PC-9 (cell line): ENCODE measurements at regions not wholly inside any gene's neighbourhood (a gene's known extent, or its start where the extent isn't known, plus 50 kb on each side); places are given as distances from the start of the nearest gene placed in this dataset.

ENCODE experiments used
- CTCF ChIP-seq: fragments of 200-600 bp; sonication (generic); conservative IDR thresholded peaks from 2 replicates; pipeline ENCODE4 v1.6.1; 2017; ENCODE audit warnings: mixed run types, antibody characterized with exemption, mild to moderate bottlenecking, moderate library complexity
- EZH2 ChIP-seq: fragments of 200-600 bp; sonication (generic); IDR thresholded peaks from 2 replicates; pipeline ENCODE4 v1.8.0; 2017; ENCODE audit warnings: antibody characterized with exemption, low read depth

GRCh38 chr5:4230786-4231641, 635.4 kb downstream of the IRX1 start:
- TF ChIP-seq CTCF (no peak), EZH2 (no peak)
